ENCODE measurements at regions not wholly inside any gene's neighbourhood (a gene's known extent, or its start where the extent isn't known, plus 50 kb on each side); places are given as distances from the start of the nearest gene placed in this dataset.

DNA sequence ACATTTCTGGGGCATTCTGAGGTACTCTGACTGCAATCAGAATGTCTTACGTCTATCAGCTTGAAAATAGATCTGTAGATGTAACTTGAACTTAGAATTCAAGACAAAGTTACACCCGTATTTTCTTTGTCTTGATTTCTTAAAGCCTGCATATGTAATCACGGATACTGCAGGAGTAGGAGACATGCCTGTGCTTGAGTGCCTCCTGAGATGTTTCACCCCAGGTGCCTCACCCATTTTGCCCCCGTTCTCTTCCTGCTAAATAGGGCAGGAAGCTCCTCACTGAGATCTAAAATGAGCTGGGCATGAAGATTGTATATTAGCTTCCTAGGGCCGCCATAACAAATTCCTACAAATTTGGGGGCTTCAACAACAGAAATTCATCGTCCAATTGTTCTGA is 131.9 kb downstream of the RDH14 start:
- TF ChIP-seq, protein P1, sequence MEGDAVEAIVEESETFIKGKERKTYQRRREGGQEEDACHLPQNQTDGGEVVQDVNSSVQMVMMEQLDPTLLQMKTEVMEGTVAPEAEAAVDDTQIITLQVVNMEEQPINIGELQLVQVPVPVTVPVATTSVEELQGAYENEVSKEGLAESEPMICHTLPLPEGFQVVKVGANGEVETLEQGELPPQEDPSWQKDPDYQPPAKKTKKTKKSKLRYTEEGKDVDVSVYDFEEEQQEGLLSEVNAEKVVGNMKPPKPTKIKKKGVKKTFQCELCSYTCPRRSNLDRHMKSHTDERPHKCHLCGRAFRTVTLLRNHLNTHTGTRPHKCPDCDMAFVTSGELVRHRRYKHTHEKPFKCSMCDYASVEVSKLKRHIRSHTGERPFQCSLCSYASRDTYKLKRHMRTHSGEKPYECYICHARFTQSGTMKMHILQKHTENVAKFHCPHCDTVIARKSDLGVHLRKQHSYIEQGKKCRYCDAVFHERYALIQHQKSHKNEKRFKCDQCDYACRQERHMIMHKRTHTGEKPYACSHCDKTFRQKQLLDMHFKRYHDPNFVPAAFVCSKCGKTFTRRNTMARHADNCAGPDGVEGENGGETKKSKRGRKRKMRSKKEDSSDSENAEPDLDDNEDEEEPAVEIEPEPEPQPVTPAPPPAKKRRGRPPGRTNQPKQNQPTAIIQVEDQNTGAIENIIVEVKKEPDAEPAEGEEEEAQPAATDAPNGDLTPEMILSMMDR (IDR thresholded peaks at IDR 0.05; ENCODE audit: insufficient read depth, low read depth, low read length), result no peak
- no peak for DNase-seq (ENCODE audit: low read depth)
- H3K4me3 ChIP-seq (ENCODE audit: low read depth, low read length), result no peak overlapping the region
- no peaks in the 10 kb centered on the region for H3K36me3 ChIP-seq (ENCODE audit: control insufficient read depth, insufficient read depth, low read length)
- ChIA-PET POLR2A (no interaction called here), CTCF (no interaction called here)
- no peaks in the 10 kb centered on the region; the same call in 1 of the 2 replicates for H3K27me3 ChIP-seq (ENCODE audit: control insufficient read depth, insufficient read depth, low read length)

DNA sequence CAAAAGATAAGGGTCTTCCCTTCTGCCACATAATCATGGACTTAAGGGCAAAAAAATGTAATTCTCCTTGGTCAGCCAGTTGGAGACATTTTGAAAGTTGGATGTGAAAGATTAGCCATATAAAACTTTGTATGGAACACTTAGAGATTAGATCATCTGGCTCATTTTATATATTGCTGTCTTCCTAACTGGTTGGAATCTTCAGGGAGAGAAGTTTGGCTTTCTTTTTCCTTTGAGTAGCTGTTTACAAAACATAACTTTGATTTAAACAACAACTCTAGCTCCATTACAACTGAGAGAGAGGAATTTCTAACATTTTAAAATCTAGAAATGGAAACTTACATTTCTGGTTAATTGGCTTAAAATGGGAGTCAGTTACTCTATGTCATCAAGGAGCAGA is 132.7 kb downstream of the RDH14 start:
- Histone ChIP-seq H3K36me3 (ENCODE audit: control insufficient read depth, insufficient read depth, low read length) (no peaks in the 10 kb centered on the region), H3K4me3 (ENCODE audit: low read depth, low read length) (no peak overlapping the region), H3K27me3 (ENCODE audit: control insufficient read depth, insufficient read depth, low read length) (no peaks in the 10 kb centered on the region; the same call in 1 of the 2 replicates)
- ChIA-PET POLR2A (no interaction called here), CTCF (no interaction called here)
- DNase-seq (ENCODE audit: low read depth), result no peak
- TF ChIP-seq, protein P1 (IDR thresholded peaks at IDR 0.05; ENCODE audit: insufficient read depth, low read depth, low read length), result no peak

DNA sequence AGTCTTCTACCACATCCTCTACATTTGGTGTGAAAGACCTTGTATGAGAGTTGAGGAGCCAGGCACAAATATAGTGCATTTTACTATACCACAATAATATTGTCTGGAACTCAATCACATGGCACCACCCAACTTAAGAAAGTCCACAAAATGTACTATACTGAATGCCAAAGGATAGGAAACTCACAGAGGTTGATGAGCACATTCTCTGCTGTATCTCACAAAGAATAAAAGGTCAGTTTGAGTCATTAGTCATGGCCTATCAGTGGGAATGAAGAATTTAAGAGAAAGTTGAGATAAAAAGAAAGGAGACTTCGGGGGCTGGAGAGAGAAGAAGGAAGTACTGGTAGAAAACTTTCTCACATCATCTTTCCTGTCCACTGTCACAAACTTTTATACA is 134.3 kb downstream of the RDH14 start:
- H3K27me3 ChIP-seq (ENCODE audit: control insufficient read depth, insufficient read depth, low read length), result no peaks in the 10 kb centered on the region; the same call in 1 of the 2 replicates
- no peaks in the 10 kb centered on the region for H3K36me3 ChIP-seq (ENCODE audit: control insufficient read depth, insufficient read depth, low read length)
- TF ChIP-seq, protein P1 (IDR thresholded peaks at IDR 0.05; ENCODE audit: insufficient read depth, low read depth, low read length), result no peak
- CTCF ChIA-PET, result interaction anchor here (2.3 kb wide), 1 partner anchor 10 kb away, joined by 9 read pairs; no protein-coding TSS in a partner anchor
- POLR2A ChIA-PET, result no interaction called here
- H3K4me3 ChIP-seq (ENCODE audit: low read depth, low read length), result no peak overlapping the region
- DNase-seq (ENCODE audit: low read depth), result no peak

DNA sequence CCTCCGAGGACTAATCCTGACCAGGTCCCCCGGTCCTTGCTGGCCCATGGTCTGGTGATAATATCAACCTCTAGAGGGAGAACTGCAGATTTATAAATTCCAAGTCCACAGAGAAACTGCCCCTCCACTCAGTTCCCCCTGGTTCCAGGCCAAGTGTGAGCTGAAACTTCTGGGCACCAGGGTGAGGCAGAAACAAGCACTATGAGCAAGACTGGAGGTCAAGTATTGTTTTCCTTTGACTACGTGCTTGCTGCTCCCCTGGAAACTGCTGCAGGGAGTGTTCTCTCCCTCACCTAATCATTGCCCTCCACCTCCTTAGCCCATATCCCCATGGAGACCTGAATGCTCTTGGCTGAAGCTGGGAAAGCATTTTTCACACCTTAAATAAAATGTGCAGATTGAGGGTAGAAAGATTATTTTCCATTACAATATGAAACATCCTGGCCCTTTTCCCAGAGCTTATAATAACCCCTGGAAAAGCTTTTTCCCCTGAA is 135.2 kb downstream of the RDH14 start:
- Histone ChIP-seq H3K36me3 (ENCODE audit: control insufficient read depth, insufficient read depth, low read length) (no peaks in the 10 kb centered on the region), H3K4me3 (ENCODE audit: low read depth, low read length) (no peak overlapping the region), H3K27me3 (ENCODE audit: control insufficient read depth, insufficient read depth, low read length) (no peaks in the 10 kb centered on the region; the same call in 1 of the 2 replicates)
- POLR2A ChIA-PET, result no interaction called here
- CTCF ChIA-PET, result interaction anchor here (0.8 to 2.3 kb wide), 4 partner anchors 10 to 39 kb away, joined by 3 to 9 read pairs (median 4); no protein-coding TSS in a partner anchor
- no peak for DNase-seq (ENCODE audit: low read depth)
- TF ChIP-seq, protein P1 (IDR thresholded peaks at IDR 0.05; ENCODE audit: insufficient read depth, low read depth, low read length), result no peak

DNA sequence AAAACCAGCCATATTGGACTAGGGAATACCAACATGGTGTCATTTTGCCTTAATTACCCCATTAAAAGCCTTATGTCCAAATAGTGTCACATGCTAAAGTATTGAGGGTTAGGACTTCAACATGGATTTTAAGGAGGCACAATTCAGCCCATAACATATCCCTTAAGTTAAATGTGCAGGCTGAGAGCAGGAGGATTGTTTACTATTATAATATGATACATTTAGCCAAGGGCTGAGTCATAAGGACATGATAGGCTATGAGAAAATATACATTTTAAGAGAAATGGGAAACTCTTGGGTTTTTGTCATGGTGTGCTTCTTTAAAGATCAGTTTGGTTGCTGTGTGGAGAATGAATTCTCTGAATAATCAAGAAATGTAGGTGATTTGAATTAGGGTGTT is 136.8 kb downstream of the RDH14 start:
- ChIA-PET CTCF (interaction anchor here (1.6 kb wide), 1 partner anchor 19 kb away, joined by 4 read pairs; no protein-coding TSS in a partner anchor), POLR2A (no interaction called here)
- no peak overlapping the region for H3K4me3 ChIP-seq (ENCODE audit: low read depth, low read length)
- TF ChIP-seq, protein P1 (IDR thresholded peaks at IDR 0.05; ENCODE audit: insufficient read depth, low read depth, low read length), result no peak
- H3K27me3 ChIP-seq (ENCODE audit: control insufficient read depth, insufficient read depth, low read length), result no peaks in the 10 kb centered on the region; the same call in 1 of the 2 replicates
- no peak for DNase-seq (ENCODE audit: low read depth)
- H3K36me3 ChIP-seq (ENCODE audit: control insufficient read depth, insufficient read depth, low read length), result no peaks in the 10 kb centered on the region

Measured in BJ (cell line).